PC-9 (cell line): ENCODE measurements at regions not wholly inside any gene's neighbourhood (a gene's known extent, or its start where the extent isn't known, plus 50 kb on each side); places are given as distances from the start of the nearest gene placed in this dataset.

ENCODE experiments used
- CTCF ChIP-seq: fragments of 200-600 bp; sonication (generic); conservative IDR thresholded peaks from 2 replicates; pipeline ENCODE4 v1.6.1; 2017; ENCODE audit warnings: mixed run types, antibody characterized with exemption, mild to moderate bottlenecking, moderate library complexity
- EZH2 ChIP-seq: fragments of 200-600 bp; sonication (generic); IDR thresholded peaks from 2 replicates; pipeline ENCODE4 v1.8.0; 2017; ENCODE audit warnings: antibody characterized with exemption, low read depth

DNA sequence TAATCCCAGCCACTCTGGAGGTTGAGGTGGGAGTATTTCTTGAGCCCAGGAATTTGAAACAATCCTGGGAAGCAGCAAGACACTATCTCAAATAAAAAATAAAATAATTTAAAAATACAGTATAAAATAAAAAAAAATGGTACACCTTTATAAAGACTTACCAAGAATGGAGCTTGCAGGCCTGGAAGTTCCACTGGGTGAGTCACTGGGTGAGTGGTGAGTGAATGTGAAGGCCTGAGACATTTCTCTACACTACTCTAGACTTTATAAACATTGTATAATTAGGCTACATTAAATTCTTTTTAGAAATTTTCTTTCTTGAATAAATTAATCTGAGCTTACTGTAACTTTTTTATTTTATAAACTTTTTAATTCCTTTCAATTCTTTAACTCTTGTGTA, 609.1 kb upstream of the BCHE start:
- TF ChIP-seq CTCF (no peak), EZH2 (no peak)
